ENCODE measurements at regions not wholly inside any gene's neighbourhood (a gene's known extent, or its start where the extent isn't known, plus 50 kb on each side); places are given as distances from the start of the nearest gene placed in this dataset.

- Histone ChIP-seq H3K9me3 (no peaks in the 10 kb centered on the region), H3K36me3 (no peaks in the 10 kb centered on the region), H3K27me3 (no peaks in the 10 kb centered on the region), H3K27ac (no peak overlapping the region), H3K4me1 (ENCODE audit: insufficient read depth) (no peaks in the 10 kb centered on the region), H3K4me3 (no peak overlapping the region)
- no peak for TF ChIP-seq EP300 (IDR thresholded peaks at IDR 0.05)
- TF ChIP-seq POLR2A (IDR thresholded peaks at IDR 0.05) = no peak
- no peak for TF ChIP-seq CTCF (IDR thresholded peaks at IDR 0.05)
- DNase-seq = no peak
- intact Hi-C loops (cut with DNase I) = no loop called here
These were observed 484.6 kb downstream of the SLCO4C1 start for GRCh38 chr5:101811466-101811865.

GRCh38 chr5:101806410-101806809, 489.7 kb downstream of the SLCO4C1 start:
- 74 to 80% (median 76%) methylated on average over 1 to 2 of the region's 2 CpGs for WGBS, 3 donors
- H3K4me1 ChIP-seq (ENCODE audit: insufficient read depth) = no peaks in the 10 kb centered on the region
- no peaks in the 10 kb centered on the region for H3K9me3 ChIP-seq
- H3K4me3 ChIP-seq = no peak overlapping the region
- DNase-seq = no peak
- TF ChIP-seq POLR2A (IDR thresholded peaks at IDR 0.05) (no peak), EP300 (IDR thresholded peaks at IDR 0.05) (no peak), CTCF (IDR thresholded peaks at IDR 0.05) (no peak)
- no peak overlapping the region for H3K27ac ChIP-seq
- H3K27me3 ChIP-seq = no peaks in the 10 kb centered on the region
- no peaks in the 10 kb centered on the region for H3K36me3 ChIP-seq
- intact Hi-C loops (cut with DNase I) = no loop called here

GRCh38 chr5:101796427-101796826, 499.7 kb downstream of the SLCO4C1 start:
- Histone ChIP-seq H3K27ac (no peak overlapping the region), H3K9me3 (no peaks in the 10 kb centered on the region), H3K4me1 (ENCODE audit: insufficient read depth) (no peaks in the 10 kb centered on the region), H3K36me3 (no peaks in the 10 kb centered on the region), H3K27me3 (no peaks in the 10 kb centered on the region), H3K4me3 (no peak overlapping the region)
- intact Hi-C loops (cut with DNase I) = no loop called here
- no peak for TF ChIP-seq POLR2A (IDR thresholded peaks at IDR 0.05)
- TF ChIP-seq CTCF (IDR thresholded peaks at IDR 0.05) = no peak
- TF ChIP-seq EP300 (IDR thresholded peaks at IDR 0.05) = no peak
- no peak for DNase-seq

GRCh38 chr5:101788797-101789196, 507.3 kb downstream of the SLCO4C1 start:
- WGBS, 3 donors = 68 to 81% (median 75%) methylated on average over 4 of the region's 4 CpGs
- TF ChIP-seq POLR2A (IDR thresholded peaks at IDR 0.05) = no peak
- no peak for TF ChIP-seq CTCF (IDR thresholded peaks at IDR 0.05)
- TF ChIP-seq EP300 (IDR thresholded peaks at IDR 0.05) = no peak
- no peaks in the 10 kb centered on the region for H3K9me3 ChIP-seq

GRCh38 chr5:101785090-101785489, 511.0 kb downstream of the SLCO4C1 start:
- intact Hi-C loops (cut with DNase I) = no loop called here
- no peak overlapping the region for H3K27ac ChIP-seq
- TF ChIP-seq CTCF (IDR thresholded peaks at IDR 0.05) (no peak), EP300 (IDR thresholded peaks at IDR 0.05) (no peak), POLR2A (IDR thresholded peaks at IDR 0.05) (no peak)
- H3K36me3 ChIP-seq = no peaks in the 10 kb centered on the region
- peaks cover 3% of the 10 kb centered on the region for H3K4me1 ChIP-seq (ENCODE audit: insufficient read depth)
- H3K9me3 ChIP-seq = no peaks in the 10 kb centered on the region
- no peaks in the 10 kb centered on the region for H3K27me3 ChIP-seq
- 2 to 15% (median 14%) methylated on average over 2 of the region's 2 CpGs for WGBS, 3 donors
- H3K4me3 ChIP-seq = no peak overlapping the region
- DNase-seq = no peak

More at GRCh38 chr5:101788797-101789196, 507.3 kb downstream of the SLCO4C1 start:
- Histone ChIP-seq H3K4me3 (no peak overlapping the region), H3K27ac (no peak overlapping the region), H3K36me3 (no peaks in the 10 kb centered on the region), H3K27me3 (no peaks in the 10 kb centered on the region), H3K4me1 (ENCODE audit: insufficient read depth) (no peaks in the 10 kb centered on the region)
- intact Hi-C loops (cut with DNase I) = no loop called here
- DNase-seq = no peak
